Fibroblast of peridontal ligament (primary cell): ENCODE measurements at regions not wholly inside any gene's neighbourhood (a gene's known extent, or its start where the extent isn't known, plus 50 kb on each side); places are given as distances from the start of the nearest gene placed in this dataset.

Source experiments
- DNase-seq: peaks from one replicate; pipeline ENCODE4 v3.0.0-alpha.2; 2010; ENCODE audit errors: extremely low read depth

DNA sequence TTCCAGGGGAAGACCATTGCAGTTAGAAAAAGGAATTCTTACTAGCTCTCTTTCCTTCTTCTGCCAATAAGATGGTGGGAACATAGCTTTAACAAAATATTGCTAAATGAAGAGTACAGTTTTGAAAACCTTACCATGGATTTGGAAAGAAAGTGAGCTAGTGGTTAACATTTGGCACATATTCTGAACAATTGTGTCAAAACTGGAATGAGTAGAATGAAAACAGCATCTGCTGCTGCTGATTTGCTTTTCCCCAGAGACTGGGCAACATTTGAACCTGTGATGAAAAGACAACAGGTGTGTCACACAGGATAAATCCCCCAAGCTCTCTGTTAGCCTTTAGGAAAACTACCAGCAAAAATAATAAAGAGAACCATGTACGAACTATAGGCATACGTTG is 761.4 kb downstream of the KCNA4 start:
- peak; percentile 73 for DNase-seq

DNA sequence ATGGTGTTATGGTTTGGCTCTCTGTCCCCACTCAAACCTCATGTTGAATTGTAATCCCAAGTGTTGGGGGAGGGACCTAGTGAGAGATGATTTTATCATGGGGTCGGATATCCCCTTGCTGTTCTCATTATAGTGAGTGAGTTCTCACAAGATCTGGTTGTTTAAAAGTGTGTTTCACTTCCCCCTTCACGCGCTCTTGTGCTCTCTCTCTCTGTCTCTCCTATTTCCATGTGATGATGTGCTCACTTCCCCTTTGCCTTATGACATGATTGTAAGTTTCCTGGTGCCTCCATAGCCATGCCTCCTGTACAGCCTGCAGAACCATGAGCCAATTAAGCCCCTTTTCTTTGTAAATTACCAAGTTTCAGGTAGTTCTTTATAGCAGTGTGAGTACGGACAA is 765.1 kb downstream of the KCNA4 start:
- DNase-seq: no peak

DNA sequence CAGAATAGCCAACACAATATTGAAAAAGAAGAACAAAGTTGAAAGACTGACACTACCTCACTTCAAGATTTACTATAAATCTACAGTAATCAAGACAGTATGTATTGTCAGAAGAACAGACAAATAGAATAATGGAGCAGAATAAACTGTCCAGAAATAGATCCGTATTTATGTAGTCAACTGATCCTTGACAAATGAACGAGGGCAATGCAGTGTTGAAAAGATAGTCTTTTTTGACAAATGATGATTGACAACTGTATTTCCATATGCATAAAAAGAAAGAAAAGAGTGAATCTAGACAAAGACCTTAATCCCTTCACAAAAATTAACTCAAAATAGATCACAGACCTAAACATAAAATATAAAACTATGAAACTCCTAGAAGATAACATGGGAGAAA is 767.1 kb downstream of the KCNA4 start:
- DNase-seq: no peak

DNA sequence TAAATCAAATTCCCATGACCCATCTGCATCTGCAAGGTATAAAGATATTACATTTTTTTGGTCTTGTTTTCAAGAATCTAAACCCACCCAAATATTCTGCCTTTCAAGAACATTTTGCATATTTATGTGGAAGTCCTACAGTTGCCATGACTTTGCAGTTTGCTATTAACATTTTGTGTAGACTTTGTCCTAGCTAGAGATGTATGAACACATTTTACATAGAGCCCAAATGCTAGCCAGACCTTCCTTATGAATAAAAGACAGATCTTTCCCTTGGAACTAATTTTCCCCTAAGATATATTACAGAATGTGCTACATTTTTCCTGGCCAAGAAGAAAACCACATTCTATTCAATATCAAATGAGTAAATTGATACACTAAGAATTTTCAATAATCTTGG is 772.5 kb downstream of the KCNA4 start:
- DNase-seq: no peak

DNA sequence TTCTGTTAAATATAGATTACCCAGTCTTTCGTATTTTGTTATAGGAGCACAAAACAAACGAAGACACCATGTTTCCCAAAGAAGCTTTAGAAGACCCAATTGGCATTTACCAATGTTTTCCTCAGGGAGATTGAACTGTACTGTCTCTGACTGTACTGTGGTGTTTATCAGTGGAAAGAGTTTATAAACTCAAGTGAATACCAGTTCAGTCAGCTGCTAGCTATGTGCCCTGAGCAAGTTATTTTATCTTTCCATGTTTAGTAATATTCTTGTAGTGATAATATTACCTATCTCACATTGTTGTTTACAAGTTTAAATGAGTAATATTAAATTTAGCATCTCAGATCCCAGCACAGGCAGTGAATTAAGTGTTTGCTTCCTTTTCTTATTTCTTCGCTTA is 773.2 kb downstream of the KCNA4 start:
- DNase-seq: peak; percentile 41

DNA sequence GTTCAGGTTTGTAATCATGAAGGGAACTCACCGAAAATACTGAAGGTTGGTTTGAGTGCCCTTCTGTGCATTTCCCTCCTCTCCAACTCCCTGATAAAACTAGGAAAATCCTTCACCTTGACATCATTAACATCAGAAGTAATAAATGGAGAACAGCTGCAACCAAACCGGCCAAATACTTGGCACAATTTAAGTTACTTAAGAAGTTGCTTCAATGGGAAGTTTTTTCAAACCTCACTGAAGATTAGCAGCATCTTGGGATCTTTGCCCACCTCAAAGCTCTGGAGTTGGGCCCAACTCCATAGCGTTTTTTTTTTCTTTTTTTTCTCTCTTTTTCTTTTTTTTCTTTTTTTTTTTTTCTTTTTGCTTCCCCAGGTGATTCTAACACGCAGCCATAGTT is 784.8 kb downstream of the KCNA4 start:
- DNase-seq: peak; percentile 84

DNA sequence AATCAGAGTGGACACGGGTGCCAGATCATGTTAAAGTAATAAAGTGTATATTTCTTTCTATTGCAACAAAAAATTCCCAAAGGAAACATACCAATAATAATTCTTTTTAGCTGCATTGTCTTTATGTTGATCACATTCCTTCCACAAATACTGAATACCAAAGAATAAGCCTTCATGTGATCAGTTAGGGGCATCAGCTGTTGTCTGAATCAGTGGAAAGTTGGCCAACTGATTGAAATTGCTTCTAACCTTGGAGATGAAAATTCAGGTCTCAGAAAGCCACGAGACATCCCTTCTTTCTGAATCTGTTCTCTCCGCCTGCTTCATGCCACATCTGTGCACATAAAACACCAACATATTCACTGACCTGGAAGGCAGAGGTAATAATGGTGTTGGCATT is 785.2 kb downstream of the KCNA4 start:
- peak; percentile 25 for DNase-seq

DNA sequence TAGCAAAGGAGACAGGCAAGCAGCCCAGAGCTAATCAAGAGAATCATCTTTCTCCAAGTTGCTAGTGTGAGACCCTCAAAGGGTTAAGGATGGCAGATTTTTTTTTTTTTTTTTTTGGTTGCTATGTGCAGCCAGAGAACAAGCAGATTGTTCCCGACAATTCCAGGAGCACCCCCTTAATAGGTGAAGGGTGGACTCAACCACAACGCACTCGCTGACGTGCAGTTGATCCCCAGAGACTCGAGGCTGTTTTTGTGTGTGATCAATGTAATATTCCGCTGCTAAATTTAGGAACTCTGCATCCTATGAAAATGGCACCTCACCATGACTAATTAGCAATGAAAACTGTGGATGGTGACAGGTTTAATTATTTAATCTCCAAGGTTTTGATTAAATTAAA is 789.0 kb downstream of the KCNA4 start:
- DNase-seq: peak; percentile 65

DNA sequence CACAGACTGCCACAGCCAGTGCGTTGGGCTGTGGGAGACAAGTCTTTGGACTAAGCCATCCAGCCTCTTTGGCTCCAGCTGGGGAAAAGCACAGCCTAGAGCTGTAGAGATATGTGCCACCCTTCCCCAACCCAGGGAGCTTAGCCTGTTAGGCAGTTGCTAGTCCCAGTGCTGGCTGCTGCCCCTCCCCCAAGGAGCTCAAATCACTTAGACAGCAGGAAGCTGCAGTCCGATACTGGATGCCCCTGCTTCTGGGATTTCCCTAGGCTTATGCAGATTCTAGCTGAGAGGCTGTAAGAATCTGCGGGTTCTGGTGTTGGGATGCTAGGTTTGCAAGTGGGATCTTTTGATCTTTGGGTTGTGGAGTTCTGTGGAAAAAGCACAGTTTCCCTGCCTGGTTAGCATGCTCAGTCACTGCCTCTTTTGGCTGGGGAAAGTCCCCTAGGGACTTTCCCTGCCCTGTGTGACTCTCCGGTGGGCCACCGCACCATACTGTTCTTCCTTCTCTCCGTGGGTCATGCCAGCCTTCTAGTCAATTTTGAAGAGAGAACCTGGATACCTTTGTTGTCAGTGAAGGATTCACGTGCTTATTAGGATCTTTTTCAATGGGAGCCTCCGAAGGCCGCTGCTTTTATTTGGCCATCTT is 792.0 kb downstream of the KCNA4 start:
- no peak for DNase-seq

DNA sequence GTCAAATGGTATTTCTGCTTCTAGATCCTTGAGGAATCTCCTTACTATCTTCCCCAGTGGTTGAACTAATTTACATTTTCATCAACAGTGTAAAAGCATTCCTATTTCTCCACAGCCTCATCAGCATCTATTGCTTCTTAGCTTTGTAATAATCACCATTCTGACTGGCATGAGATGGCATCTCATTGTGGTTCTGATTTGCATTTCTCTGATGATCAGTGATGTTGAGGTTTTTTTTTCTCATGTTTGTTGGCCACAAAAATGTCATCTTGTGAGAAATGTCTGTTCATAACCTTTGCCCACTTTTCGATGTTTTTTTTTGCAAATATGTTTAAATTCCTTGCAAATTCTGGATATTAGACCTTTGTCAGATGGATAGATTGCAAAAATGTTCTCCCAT is 797.3 kb downstream of the KCNA4 start:
- peak; percentile 36 for DNase-seq

DNA sequence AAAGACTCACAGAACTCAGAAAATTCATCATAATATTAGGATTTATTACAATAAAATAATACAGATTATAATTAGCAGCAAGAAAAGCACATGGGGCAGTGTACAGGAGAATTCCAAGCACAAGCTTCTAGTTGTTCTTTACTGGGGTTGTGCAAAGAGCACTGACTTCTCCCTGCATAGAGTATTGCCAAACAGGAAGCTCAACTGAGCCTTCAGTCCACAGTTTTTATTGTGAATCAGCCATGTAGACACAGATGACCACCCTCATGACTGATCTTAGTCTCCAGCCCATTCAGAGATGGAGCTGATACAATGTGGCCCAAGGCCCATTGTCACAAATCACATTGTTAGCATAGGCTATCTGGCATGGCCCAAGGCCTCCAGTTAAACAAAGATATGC is 798.9 kb downstream of the KCNA4 start:
- DNase-seq: no peak

DNA sequence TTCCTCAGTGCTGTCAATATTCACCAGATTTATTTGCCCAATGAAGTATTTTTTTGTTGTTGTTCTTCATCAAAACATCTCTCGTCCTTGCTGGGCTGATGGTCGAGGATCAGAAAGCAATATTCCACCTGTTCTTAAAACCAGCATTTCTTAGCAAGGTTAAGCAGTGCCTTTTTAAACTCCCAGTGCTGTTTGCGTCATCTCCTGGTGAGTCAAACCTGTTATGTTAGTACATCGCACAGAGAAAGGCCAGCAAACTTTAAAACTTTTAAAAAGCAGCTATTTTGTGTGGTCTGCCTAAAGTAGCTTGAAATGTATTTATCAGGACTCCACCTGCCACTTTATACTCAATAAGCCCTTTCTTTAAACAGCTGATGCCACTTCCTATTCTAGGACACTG is 802.0 kb downstream of the KCNA4 start:
- peak; percentile 38 for DNase-seq

DNA sequence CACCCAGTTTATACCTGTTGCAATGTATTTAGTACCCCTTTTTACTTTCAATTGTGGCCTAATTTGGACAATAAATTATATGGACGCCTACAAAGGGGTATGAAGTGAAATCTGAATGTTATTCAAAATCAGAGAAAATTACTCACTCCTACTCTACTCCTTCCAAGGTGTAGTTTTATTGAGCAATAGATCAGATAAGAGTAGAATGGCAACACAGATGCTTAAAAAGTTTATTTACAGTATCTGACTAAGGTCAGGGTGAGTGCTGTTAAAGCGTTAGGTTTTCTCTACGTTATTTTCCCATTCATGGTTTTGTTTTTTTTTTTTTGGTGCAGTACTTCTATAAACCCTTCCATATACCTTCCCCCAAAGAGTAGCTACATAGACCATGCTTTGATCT is 805.6 kb downstream of the KCNA4 start:
- no peak for DNase-seq

DNA sequence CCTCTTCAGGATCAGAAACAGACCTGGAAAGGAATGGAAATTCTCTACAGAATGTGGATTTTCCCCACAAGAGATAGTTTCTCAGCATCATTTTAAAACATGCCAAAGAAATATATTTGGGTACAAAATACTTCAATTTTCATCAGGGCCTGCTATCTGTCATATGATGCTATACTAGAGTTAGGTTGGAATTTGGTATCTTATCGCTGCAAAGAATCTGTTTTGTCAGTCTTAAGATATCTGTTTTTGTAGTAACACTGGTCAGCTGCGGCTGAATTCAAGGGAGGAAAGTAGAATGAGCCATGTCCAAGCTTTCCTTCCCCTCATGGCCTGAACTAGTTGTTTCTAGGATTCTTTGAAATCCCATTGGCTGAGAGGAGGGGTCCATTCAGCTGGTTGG is 806.4 kb downstream of the KCNA4 start:
- DNase-seq: no peak

DNA sequence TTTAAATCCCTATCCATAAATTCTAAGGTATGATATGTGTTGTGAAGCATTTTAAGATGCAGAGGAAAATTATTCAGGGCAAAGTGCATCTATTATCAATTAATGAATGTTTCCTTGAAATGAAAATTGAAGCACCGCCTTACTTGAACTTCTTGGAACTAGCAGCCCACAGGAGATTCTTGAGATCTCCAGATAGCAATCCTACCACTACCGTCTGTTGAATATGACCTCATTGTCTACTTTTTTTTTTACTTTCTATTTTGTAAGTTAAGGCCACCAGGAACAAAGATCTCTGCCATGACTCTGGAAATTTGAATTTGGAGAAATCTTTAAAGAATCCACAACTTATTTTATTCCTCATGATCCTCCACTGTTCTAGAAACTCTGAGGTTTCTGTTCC is 808.7 kb downstream of the KCNA4 start:
- peak; percentile 35 for DNase-seq

DNA sequence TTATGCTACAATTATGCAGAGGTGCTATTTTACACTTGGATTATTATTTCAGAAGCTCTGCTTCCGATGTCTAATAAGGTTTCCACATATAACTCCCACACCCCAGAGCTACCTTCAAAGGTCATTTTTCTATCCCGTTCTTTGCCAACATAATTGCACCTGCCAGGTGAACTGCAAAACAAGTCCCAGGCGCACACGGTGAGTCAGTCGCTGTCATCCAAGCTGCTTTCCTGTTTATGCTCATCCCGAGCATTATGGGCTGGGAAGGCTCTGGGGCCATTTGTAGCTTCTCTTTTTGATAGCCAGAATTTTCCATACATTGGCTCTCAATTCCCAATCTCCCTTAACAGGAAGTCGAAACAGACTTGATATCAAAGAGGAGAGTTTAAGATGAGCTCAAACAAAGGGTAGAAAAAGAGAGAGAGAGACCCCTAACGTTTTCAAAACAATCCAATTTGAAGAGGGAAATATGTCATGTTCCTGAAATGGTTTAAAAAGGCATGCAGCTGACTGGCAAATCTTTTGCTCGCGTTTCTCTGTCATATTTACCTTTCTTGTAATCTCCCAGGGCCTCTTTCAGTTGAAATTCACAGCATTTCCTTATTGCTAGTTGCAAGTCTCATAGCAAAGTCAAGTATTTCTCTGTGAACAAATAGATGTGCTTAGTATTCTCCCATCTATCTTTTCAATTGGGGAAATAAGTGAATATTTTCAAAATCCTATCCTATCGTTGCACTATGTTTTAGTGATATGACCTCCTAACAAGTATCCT is 815.9 kb downstream of the KCNA4 start:
- DNase-seq: no peak

DNA sequence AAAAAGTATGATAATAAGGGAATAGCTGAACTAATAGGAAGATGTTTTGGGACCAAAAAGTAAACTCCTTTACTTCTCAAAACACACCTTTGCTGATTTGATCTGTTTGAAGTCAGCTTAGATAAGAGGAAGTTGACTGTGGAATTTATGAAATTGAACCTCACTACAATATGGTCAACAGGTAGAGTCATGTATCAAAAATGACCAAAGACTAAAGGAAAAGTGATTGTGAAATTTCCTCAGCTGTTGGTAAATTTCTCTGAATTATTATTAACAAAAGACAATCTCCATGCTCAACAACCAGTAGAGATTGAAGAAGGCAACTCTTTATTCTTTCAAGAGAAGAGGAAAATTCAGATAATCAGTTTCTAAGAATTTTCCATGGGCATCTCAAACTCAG is 826.5 kb downstream of the KCNA4 start:
- DNase-seq: no peak

DNA sequence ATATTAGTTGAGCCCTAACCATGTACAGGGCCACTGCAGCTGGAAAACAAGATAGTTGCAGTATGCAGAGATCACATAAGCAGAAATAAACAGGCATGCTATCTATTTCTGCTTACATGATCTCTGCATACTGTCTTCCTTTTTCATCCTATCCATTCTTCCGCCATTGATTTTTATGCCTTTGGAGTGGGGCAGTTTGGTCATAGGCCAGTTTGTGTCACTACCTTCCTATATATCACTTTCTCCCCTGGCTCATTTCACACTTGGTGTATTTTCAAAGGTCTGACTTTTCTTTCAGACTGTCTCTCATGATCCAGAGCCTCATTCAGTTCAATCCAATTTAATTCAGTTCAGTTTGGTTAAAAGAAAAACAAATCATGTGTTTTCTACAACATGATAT is 829.6 kb downstream of the KCNA4 start:
- DNase-seq: no peak

DNA sequence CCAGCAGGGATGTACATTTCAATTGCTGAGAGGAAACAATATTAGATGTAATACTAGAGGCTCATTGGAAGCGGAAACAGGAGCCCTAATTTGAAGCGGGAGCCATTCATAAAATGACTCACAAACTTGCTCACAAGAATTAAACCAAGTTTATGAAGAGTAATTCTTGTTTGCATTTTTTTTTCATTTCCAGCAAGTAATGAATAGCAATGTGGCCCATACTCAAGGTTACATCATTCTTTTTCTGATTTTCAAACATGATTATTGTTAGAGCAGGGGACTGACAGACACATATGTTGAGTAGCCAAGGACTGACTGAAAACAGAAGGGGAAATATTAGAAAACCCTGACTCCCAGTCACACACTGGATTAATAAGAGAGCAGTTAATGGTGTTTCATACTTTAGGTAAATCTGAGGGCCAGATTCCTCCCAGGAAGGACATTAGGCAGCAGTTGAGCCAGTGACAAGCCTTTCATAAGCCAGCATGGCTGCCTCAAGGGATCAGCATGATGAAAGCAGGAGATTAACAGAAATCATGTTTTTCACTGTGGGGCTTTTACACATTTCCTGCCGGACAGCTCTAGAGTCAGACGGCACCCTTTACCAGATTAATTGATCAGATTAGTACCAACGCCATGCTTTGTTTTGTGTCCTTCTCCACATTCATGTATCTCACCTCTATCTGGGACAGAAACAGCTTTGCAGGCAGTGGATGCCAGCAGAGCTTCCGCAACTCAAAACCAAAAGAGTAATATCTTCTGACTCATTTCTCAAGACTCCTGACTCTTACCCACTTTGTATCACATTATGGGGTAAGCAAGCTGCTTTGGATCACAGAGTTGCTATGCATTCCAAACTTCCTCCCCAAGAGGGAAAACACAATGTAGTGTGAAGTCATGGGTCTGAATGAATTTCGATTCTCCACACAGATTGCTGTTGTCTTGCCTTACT is 831.6 kb downstream of the KCNA4 start:
- DNase-seq: peak; percentile 99

DNA sequence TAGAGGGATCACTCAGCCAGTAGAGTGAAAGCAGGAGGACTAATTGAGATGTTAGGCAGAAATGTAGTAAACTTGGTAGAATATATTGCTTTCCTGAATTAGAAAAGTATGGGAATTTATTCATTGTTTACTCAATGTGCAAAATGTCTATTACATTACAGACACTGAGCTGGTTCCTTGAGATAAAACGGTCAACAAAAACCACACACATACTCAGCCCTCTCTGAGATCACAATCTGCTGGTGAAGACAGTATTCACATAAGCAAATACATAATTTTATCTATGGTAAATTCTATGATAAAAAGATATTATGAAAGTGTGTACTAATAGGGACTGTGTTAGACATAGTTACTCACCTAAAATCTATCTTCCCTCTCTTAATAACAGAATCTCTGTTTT is 833.5 kb downstream of the KCNA4 start:
- no peak for DNase-seq

DNA sequence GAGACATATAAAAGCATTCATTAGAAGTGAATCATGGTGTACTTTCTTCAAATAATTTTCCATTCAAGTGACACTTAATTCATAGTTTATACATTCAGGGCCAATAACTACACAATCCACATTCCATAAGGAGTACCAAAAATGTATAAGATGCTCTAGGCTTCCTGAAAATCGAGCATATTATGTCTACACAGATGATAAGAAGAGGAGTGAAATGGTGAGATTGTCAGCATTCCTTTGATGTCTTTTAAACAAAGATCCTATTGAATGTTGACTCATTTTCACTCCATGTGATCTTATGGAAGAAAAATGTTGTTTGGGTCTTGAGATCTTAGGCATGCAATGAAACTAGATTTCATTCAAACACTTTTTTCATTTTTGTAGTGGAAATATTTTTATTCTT is 843.2 kb downstream of the KCNA4 start:
- peak; percentile 83 for DNase-seq

DNA sequence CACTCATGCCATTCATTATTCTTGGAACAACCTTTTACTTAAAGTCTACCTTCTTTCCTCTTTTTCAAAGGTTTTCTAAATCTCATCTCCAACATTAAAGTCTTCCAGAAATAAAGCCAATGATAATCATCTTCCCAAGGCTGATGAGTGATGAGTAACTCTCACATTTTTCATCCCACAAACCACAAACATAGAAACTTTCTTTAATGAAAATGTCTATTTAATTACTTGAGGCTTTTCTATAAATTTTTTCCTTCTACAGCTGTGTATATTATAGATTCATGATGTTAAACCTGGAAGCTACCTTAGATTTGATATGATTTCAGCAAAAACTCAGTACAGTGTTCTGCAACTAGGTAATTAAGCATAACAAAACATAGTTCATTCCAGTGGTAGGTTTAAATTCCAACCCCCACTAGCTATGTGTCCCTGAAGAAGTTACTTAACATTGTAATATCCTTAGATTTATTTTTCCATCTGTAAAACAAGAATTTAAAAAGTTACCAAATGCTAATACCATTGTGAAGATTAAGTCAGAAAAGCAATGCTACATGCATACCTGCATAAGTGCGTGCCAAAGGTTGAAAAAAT is 845.4 kb downstream of the KCNA4 start:
- peak; percentile 68 for DNase-seq
